Loucy (cell line): ENCODE measurements at regions not wholly inside any gene's neighbourhood (a gene's known extent, or its start where the extent isn't known, plus 50 kb on each side); places are given as distances from the start of the nearest gene placed in this dataset.

Source experiments
- EZH2phosphoT487 ChIP-seq: fragments of 200-600 bp; IDR thresholded peaks from 2 replicates; pipeline ENCODE4 v1.6.1; 2018; ENCODE audit warnings: antibody characterized with exemption, mild to moderate bottlenecking, moderate library complexity, borderline replicate concordance
- TF ChIP-seq, protein P1 (sequence below): fragments of 200-600 bp; sonication (generic); conservative IDR thresholded peaks from 2 replicates; pipeline ENCODE4 v1.5.1; 2014; ENCODE audit warnings: mild to moderate bottlenecking, antibody characterized with exemption, low read length

DNA sequence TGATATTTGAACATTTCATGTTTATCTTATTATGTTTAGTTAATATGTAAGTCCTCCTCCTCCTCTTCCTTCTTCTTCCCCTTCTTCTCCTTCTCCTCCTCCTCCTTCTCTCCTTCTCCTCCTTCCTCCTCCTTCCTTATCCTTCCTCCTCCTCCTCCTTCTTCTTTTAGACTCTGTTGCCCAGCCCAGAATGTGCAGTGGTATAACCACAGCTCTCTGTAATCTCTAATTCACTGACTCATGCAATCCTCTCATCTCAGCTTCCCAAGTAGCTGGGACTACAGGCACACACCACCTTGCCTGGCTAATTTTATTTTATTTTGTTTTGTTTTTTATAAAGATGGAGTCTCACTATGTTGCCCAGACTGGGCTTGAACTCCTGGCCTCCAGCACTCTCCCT is 83.4 kb upstream of the ODAD2 start:
- TF ChIP-seq, protein P1, sequence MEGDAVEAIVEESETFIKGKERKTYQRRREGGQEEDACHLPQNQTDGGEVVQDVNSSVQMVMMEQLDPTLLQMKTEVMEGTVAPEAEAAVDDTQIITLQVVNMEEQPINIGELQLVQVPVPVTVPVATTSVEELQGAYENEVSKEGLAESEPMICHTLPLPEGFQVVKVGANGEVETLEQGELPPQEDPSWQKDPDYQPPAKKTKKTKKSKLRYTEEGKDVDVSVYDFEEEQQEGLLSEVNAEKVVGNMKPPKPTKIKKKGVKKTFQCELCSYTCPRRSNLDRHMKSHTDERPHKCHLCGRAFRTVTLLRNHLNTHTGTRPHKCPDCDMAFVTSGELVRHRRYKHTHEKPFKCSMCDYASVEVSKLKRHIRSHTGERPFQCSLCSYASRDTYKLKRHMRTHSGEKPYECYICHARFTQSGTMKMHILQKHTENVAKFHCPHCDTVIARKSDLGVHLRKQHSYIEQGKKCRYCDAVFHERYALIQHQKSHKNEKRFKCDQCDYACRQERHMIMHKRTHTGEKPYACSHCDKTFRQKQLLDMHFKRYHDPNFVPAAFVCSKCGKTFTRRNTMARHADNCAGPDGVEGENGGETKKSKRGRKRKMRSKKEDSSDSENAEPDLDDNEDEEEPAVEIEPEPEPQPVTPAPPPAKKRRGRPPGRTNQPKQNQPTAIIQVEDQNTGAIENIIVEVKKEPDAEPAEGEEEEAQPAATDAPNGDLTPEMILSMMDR = no peak
- no peak for TF ChIP-seq EZH2phosphoT487
